Liver (tissue), 7 donors: ENCODE measurements at regions not wholly inside any gene's neighbourhood (a gene's known extent, or its start where the extent isn't known, plus 50 kb on each side); places are given as distances from the start of the nearest gene placed in this dataset.

Source experiments
- DNase-seq: peaks from one replicate; pipeline ENCODE4 v3.0.0-alpha.2; 2017; ENCODE audit warnings: low spot score
- H3K27ac ChIP-seq, 2 donors: one replicate each; pipeline ENCODE4 v1.7.0; 2013; ENCODE audit warnings: inconsistent platforms in 2 of 2, low read length in 2 of 2, control low read depth in 1 of 2, low read depth in 1 of 2, mild to moderate bottlenecking in 1 of 2
- H3K27me3 ChIP-seq, 4 donors: one replicate each; pipeline versions ENCODE4 v1.6.1 to v1.7.0; 2013; ENCODE audit warnings: low read length in 3 of 4, inconsistent platforms in 1 of 4, mild to moderate bottlenecking in 1 of 4, moderate library complexity in 1 of 4; ENCODE audit not compliant: control insufficient read depth in 4 of 4, insufficient read depth in 4 of 4
- H3K36me3 ChIP-seq, 4 donors: one replicate each; pipeline versions ENCODE4 v1.6.1 to v1.7.0; 2013; ENCODE audit warnings: low read length in 3 of 4, mild to moderate bottlenecking in 3 of 4, low read depth in 1 of 4, moderate library complexity in 1 of 4; ENCODE audit not compliant: control insufficient read depth in 4 of 4, insufficient read depth in 3 of 4
- H3K4me1 ChIP-seq, 4 donors: one replicate each; pipeline versions ENCODE4 v1.6.1 to v1.7.0; 2013; ENCODE audit warnings: low read length in 3 of 4, mild to moderate bottlenecking in 3 of 4, moderate library complexity in 1 of 4; ENCODE audit not compliant: control insufficient read depth in 4 of 4, insufficient read depth in 4 of 4
- H3K4me3 ChIP-seq, 3 donors: one replicate each; pipeline versions ENCODE4 v1.6.1 to v1.7.0; 2013; ENCODE audit warnings: low read length in 3 of 3, control low read depth in 1 of 3, low read depth in 1 of 3, mild to moderate bottlenecking in 1 of 3
- H3K9ac ChIP-seq, 2 donors: one replicate each; pipeline ENCODE4 v1.7.0; 2013; ENCODE audit warnings: low read length in 2 of 2, mild to moderate bottlenecking in 2 of 2, moderate library complexity in 2 of 2, control low read depth in 1 of 2, low read depth in 1 of 2
- H3K9me3 ChIP-seq, 4 donors: one replicate each; pipeline versions ENCODE4 v1.6.1 to v1.7.0; 2013; ENCODE audit warnings: low read length in 3 of 4; ENCODE audit not compliant: control insufficient read depth in 4 of 4
- ATF3 ChIP-seq: IDR thresholded peaks from 2 replicates; pipeline ENCODE4 v1.6.1; 2016; ENCODE audit warnings: antibody characterized with exemption
- EGR1 ChIP-seq, 2 donors: IDR thresholded peaks; 2 replicates each; pipeline ENCODE4 v1.6.1; 2016 to 2018; ENCODE audit warnings: antibody characterized with exemption in 2 of 2, low read depth in 2 of 2
- FOXA1 ChIP-seq: IDR thresholded peaks from 2 replicates; pipeline ENCODE4 v1.6.1; 2016; ENCODE audit warnings: antibody characterized with exemption
- FOXA2 ChIP-seq: IDR thresholded peaks from 2 replicates; pipeline ENCODE4 v1.6.1; 2016; ENCODE audit warnings: antibody characterized with exemption
- GABPA ChIP-seq, 2 donors: IDR thresholded peaks in 1 of 2; conservative IDR thresholded peaks in 1 of 2; 2 replicates each; pipeline ENCODE4 v1.6.1; 2016; ENCODE audit warnings: antibody characterized with exemption in 2 of 2, mild to moderate bottlenecking in 1 of 2, moderate library complexity in 1 of 2
- HNF4A ChIP-seq, 2 donors: conservative IDR thresholded peaks; 2 replicates each; pipeline ENCODE4 v1.6.1; 2016; ENCODE audit warnings: antibody characterized with exemption in 2 of 2, mild to moderate bottlenecking in 2 of 2
- HNF4G ChIP-seq: IDR thresholded peaks from 2 replicates; pipeline ENCODE4 v1.6.1; 2016; ENCODE audit warnings: antibody characterized with exemption
- JUND ChIP-seq, 2 donors: IDR thresholded peaks; 2 replicates each; pipeline ENCODE4 v1.6.1; 2016; ENCODE audit warnings: antibody characterized with exemption in 2 of 2
- MAX ChIP-seq: IDR thresholded peaks from 2 replicates; pipeline ENCODE4 v1.6.1; 2016; ENCODE audit warnings: antibody characterized with exemption
- NR2F2 ChIP-seq: IDR thresholded peaks from 2 replicates; pipeline ENCODE4 v1.6.1; 2016; ENCODE audit warnings: antibody characterized with exemption
- RAD21 ChIP-seq, 2 donors: IDR thresholded peaks; 2 replicates each; pipeline ENCODE4 v1.6.1; 2016; ENCODE audit warnings: antibody characterized with exemption in 2 of 2, mild to moderate bottlenecking in 2 of 2
- REST ChIP-seq: IDR thresholded peaks from 2 replicates; pipeline ENCODE4 v1.6.1; 2016; ENCODE audit warnings: antibody characterized with exemption, mild to moderate bottlenecking
- RXRA ChIP-seq, 2 donors: IDR thresholded peaks; 2 replicates each; pipeline ENCODE4 v1.6.1; 2017 to 2018; ENCODE audit warnings: antibody characterized with exemption in 2 of 2, mild to moderate bottlenecking in 1 of 2
- SP1 ChIP-seq: IDR thresholded peaks from 2 replicates; pipeline ENCODE4 v1.6.1; 2018; ENCODE audit warnings: antibody characterized with exemption, mild to moderate bottlenecking
- TAF1 ChIP-seq: conservative IDR thresholded peaks from 2 replicates; pipeline ENCODE4 v1.6.1; 2016; ENCODE audit warnings: antibody characterized with exemption, mild to moderate bottlenecking
- YY1 ChIP-seq: IDR thresholded peaks from 2 replicates; pipeline ENCODE4 v1.6.1; 2016; ENCODE audit warnings: antibody characterized with exemption, mild to moderate bottlenecking
- ZBTB33 ChIP-seq: IDR thresholded peaks from 2 replicates; pipeline ENCODE4 v1.6.1; 2016; ENCODE audit warnings: antibody characterized with exemption
- WGBS: extraction: QIAGEN DNeasy Blood & Tissue Kit; methylation state at CpG from one replicate; pipeline ENCODE4 v1.1.7; 2013; 5-methylcytosine and 5-hydroxymethylcytosine counted together
- donor health status: healthy.
- donor health status: healthy.
- donor health status: healthy.
- donor health status: healthy.

GRCh38 chr1:213759359-213760181 is 228.2 kb upstream of the PROX1 start (continued):
- peak; percentile 73 for TF ChIP-seq REST
- TF ChIP-seq FOXA2, result peak; percentile 97
- peak; percentile 81 to 86 for TF ChIP-seq RXRA (IDR thresholded peaks at IDR 0.05)
- peak; percentile 91 for TF ChIP-seq HNF4G
- TF ChIP-seq ATF3, result no peak
- no peak for TF ChIP-seq TAF1
- TF ChIP-seq HNF4A (conservative IDR thresholded peaks at IDR 0.05), result peak; percentile 96 to 97
- TF ChIP-seq YY1, result peak; percentile 95
- TF ChIP-seq SP1, result peak; percentile 91
- TF ChIP-seq FOXA1, result peak; percentile 95
- no peak for TF ChIP-seq GABPA (IDR thresholded peaks at IDR 0.05 in 1 of 2, conservative IDR thresholded peaks at IDR 0.05 in 1 of 2)
- TF ChIP-seq MAX, result peak; percentile 92
- no peak for TF ChIP-seq NR2F2

- H3K9me3 ChIP-seq, result no peaks in the 10 kb centered on the region
- 68% methylated on average over 7 of the region's 7 CpGs for WGBS
- H3K36me3 ChIP-seq, result no peaks in the 10 kb centered on the region
- no peak for DNase-seq
- H3K27ac ChIP-seq, result no peak overlapping the region
- no peak overlapping the region for H3K9ac ChIP-seq
- TF ChIP-seq HNF4A (conservative IDR thresholded peaks at IDR 0.05), result no peak
- no peak for TF ChIP-seq SP1
- TF ChIP-seq YY1, result no peak
- TF ChIP-seq FOXA1, result no peak
- TF ChIP-seq RAD21 (IDR thresholded peaks at IDR 0.05), result no peak
- no peak for TF ChIP-seq GABPA (IDR thresholded peaks at IDR 0.05 in 1 of 2, conservative IDR thresholded peaks at IDR 0.05 in 1 of 2)
- TF ChIP-seq ATF3, result no peak
- TF ChIP-seq TAF1, result no peak
- no peak for TF ChIP-seq EGR1 (IDR thresholded peaks at IDR 0.05; ENCODE audit: low read depth in 2 of 2)
- no peak for TF ChIP-seq ZBTB33
- TF ChIP-seq JUND (IDR thresholded peaks at IDR 0.05), result no peak
- no peak for TF ChIP-seq REST
- no peak for TF ChIP-seq RXRA (IDR thresholded peaks at IDR 0.05)
- no peaks in the 10 kb centered on the region for H3K27me3 ChIP-seq
- peaks cover 0 to 12% (median 8%) of the 10 kb centered on the region in 4 donors for H3K4me1 ChIP-seq
- no peak overlapping the region for H3K4me3 ChIP-seq
These were observed 225.8 kb upstream of the PROX1 start for GRCh38 chr1:213761845-213762407.
